Nephron progenitor cell (in vitro differentiated cells): ENCODE measurements at regions not wholly inside any gene's neighbourhood (a gene's known extent, or its start where the extent isn't known, plus 50 kb on each side); places are given as distances from the start of the nearest gene placed in this dataset.

Experiments used
- DNase-seq: peaks from one replicate; pipeline ENCODE4 v3.0.0; 2021
- H3K27ac Mint-ChIP-seq: 2 replicates; pipeline ENCODE4 v1.8.0; 2021; ENCODE audit warnings: mild to moderate bottlenecking, moderate library complexity, mixed read lengths
- H3K27me3 Mint-ChIP-seq: 2 replicates; pipeline ENCODE4 v1.8.0; 2021; ENCODE audit warnings: mild to moderate bottlenecking, low read depth, mixed read lengths; ENCODE audit not compliant: poor library complexity
- H3K36me3 Mint-ChIP-seq: 2 replicates; pipeline ENCODE4 v1.8.0; 2021; ENCODE audit warnings: low read depth, mixed read lengths
- H3K4me1 Mint-ChIP-seq: 2 replicates; pipeline ENCODE4 v1.8.0; 2021; ENCODE audit warnings: mixed read lengths
- H3K4me3 Mint-ChIP-seq: 2 replicates; pipeline ENCODE4 v1.8.0; 2021; ENCODE audit warnings: mild to moderate bottlenecking, moderate library complexity, mixed read lengths
- H3K9me3 Mint-ChIP-seq: 2 replicates; pipeline ENCODE4 v1.8.0; 2021; ENCODE audit warnings: mild to moderate bottlenecking, moderate library complexity, mixed read lengths
- TF ChIP-seq, protein P1 (sequence below): fragments of 200-600 bp; sonication (generic); IDR thresholded peaks from 2 replicates; pipeline ENCODE4 v1.5.0; 2021; ENCODE audit warnings: antibody characterized with exemption

DNA sequence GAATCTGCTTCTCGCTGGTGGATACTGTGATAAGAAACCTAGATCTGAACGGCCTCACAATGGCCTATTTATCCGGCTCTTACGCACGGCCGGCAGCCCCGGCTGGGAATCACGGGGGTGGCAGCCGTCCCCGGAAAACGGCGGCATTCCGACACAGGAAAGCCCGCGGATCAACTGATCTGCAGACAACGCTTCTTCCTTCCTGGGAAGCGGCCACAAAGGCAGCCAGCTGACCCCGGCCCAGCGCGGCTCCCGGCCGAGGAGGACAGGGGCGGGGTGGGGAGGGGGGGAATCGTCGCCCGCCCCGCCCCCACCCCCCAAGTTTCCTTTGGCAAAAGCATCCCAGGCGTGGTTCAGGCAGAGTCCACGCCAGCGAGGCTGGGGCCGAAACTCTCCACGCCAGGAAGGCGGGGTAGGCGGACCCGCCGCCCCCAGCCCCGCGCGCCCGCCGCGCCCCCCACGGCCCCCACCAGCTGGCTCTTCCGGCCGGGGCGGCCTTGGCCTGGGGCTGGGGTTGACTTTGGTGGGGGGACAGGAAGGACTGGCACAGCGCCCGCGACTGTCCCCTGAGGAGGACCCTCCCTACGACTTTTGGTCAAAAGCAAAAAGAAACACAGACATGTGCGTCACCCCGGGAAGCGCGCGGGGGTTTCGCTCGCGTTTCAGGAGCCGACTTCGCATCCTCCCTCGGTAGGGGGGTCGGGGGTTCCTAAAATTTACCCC lies 247.7 kb upstream of the ANKRD55 start:
- Mint-ChIP-seq H3K4me3 (peak overlapping the region; percentile 84), H3K27ac (peak overlapping the region; percentile 96), H3K27me3 (peaks cover 12% of the 10 kb centered on the region), H3K4me1 (peaks cover 53% of the 10 kb centered on the region), H3K36me3 (no peaks in the 10 kb centered on the region), H3K9me3 (peaks cover 9% of the 10 kb centered on the region)
- peak; percentile 71 for DNase-seq
- TF ChIP-seq, protein P1, sequence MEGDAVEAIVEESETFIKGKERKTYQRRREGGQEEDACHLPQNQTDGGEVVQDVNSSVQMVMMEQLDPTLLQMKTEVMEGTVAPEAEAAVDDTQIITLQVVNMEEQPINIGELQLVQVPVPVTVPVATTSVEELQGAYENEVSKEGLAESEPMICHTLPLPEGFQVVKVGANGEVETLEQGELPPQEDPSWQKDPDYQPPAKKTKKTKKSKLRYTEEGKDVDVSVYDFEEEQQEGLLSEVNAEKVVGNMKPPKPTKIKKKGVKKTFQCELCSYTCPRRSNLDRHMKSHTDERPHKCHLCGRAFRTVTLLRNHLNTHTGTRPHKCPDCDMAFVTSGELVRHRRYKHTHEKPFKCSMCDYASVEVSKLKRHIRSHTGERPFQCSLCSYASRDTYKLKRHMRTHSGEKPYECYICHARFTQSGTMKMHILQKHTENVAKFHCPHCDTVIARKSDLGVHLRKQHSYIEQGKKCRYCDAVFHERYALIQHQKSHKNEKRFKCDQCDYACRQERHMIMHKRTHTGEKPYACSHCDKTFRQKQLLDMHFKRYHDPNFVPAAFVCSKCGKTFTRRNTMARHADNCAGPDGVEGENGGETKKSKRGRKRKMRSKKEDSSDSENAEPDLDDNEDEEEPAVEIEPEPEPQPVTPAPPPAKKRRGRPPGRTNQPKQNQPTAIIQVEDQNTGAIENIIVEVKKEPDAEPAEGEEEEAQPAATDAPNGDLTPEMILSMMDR, result no peak

GRCh38 chr5:56480078-56480704 lies 247.1 kb upstream of the ANKRD55 start:
- Mint-ChIP-seq H3K4me3 (peak overlapping the region; percentile 79), H3K27me3 (peaks cover 12% of the 10 kb centered on the region), H3K4me1 (peaks cover 55% of the 10 kb centered on the region), H3K36me3 (no peaks in the 10 kb centered on the region), H3K9me3 (peaks cover 9% of the 10 kb centered on the region), H3K27ac (peak overlapping the region; percentile 96)
- peak; percentile 39 for DNase-seq
- TF ChIP-seq, protein P1, result no peak

DNA sequence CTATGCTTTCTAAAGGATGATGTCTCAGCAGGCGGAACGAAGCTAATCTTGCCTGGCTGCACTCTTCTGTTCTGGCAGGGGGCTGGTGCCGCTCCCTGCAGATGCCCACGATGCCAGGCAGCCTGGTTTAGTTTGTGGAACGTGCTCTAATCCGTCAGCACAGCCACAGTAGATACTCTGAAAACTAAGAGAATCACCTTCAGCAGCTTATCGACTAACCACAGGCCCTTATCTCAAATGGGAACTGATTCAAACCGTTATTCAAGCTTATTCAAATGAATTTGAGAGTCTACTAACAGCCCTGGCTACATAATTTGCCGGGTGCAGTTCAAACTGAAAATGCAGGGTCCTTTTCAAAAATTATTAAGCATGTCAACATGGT lies 246.6 kb upstream of the ANKRD55 start:
- Mint-ChIP-seq H3K27ac (peak overlapping the region; percentile 96), H3K9me3 (peaks cover 9% of the 10 kb centered on the region), H3K27me3 (peaks cover 12% of the 10 kb centered on the region), H3K4me3 (peak overlapping the region; percentile 79), H3K4me1 (peaks cover 55% of the 10 kb centered on the region), H3K36me3 (no peaks in the 10 kb centered on the region)
- DNase-seq, result no peak
- TF ChIP-seq, protein P1, result no peak

DNA sequence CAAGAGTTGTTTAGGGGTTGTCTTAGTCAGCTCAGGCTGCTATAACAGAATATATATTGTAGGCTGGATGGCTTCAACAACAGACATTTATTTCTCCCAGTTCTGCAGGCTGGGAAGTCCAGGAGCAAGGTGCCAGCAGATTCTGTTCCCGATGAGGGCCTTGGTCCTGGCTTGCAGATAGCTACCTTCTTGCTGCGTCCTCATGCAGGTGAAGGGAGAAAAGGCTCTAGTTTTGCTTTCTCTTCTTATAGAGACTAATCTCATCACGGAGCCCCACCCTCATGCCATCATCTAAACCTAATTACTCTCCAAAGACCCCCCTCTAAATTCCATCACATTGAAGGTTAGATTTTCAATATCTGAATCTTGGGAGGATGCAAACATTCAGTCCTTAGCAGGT lies 246.0 kb upstream of the ANKRD55 start:
- TF ChIP-seq, protein P1, result no peak
- Mint-ChIP-seq H3K4me1 (peaks cover 55% of the 10 kb centered on the region), H3K9me3 (peaks cover 7% of the 10 kb centered on the region), H3K36me3 (no peaks in the 10 kb centered on the region), H3K27ac (no peak overlapping the region), H3K27me3 (peaks cover 12% of the 10 kb centered on the region), H3K4me3 (no peak overlapping the region)
- no peak for DNase-seq

GRCh38 chr5:56478062-56478461 lies 244.9 kb upstream of the ANKRD55 start:
- Mint-ChIP-seq H3K4me1 (peaks cover 55% of the 10 kb centered on the region), H3K36me3 (no peaks in the 10 kb centered on the region), H3K27ac (no peak overlapping the region), H3K9me3 (peaks cover 3% of the 10 kb centered on the region), H3K27me3 (peaks cover 12% of the 10 kb centered on the region), H3K4me3 (no peak overlapping the region)
- no peak for DNase-seq
- TF ChIP-seq, protein P1, result no peak

DNA sequence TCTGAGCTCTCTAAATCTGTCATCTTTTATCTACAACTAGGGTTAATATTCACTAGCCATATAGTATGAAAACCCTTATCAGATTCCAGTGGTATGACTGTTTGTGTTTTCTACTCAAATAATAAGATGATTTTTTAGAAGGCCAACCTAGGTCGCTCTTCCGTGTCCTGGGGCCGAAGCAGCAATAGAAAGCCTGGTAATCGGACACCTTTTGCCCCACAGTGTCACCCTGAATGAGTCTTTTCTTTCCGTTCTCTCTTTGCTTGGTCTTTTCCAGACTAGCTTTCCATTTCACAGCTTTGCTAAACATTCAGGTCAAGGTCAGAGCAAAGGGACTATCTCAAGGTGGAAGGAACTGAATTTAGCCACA lies 243.3 kb upstream of the ANKRD55 start:
- no peak for DNase-seq
- TF ChIP-seq, protein P1, result no peak
- Mint-ChIP-seq H3K36me3 (no peaks in the 10 kb centered on the region), H3K27ac (no peak overlapping the region), H3K9me3 (no peaks in the 10 kb centered on the region), H3K4me3 (peak overlapping the region; percentile 7), H3K27me3 (peaks cover 5% of the 10 kb centered on the region), H3K4me1 (peaks cover 53% of the 10 kb centered on the region)
